NCI-H2081 (cell line): ENCODE measurements at regions not wholly inside any gene's neighbourhood (a gene's known extent, or its start where the extent isn't known, plus 50 kb on each side); places are given as distances from the start of the nearest gene placed in this dataset.
A peak's percentile ranks its signal among the peaks of the same experiment; 100 is the strongest.
"Not testable (repeated sequence)": the region's sequence is repeated elsewhere in the genome, so short reads cannot be mapped to it uniquely, and the experiment has no call there.

ENCODE experiments used
- DNase-seq, 2 experiments: peaks; one replicate each; lab custom pipeline; 2025; lab: John Stamatoyannopoulos, UW

GRCh38 chr2:16034151-16034974 is 94.0 kb downstream of the MYCN start:
- DNase-seq: no peak

GRCh38 chr2:16033032-16033293 is 92.6 kb downstream of the MYCN start:
- no peak for DNase-seq

DNA sequence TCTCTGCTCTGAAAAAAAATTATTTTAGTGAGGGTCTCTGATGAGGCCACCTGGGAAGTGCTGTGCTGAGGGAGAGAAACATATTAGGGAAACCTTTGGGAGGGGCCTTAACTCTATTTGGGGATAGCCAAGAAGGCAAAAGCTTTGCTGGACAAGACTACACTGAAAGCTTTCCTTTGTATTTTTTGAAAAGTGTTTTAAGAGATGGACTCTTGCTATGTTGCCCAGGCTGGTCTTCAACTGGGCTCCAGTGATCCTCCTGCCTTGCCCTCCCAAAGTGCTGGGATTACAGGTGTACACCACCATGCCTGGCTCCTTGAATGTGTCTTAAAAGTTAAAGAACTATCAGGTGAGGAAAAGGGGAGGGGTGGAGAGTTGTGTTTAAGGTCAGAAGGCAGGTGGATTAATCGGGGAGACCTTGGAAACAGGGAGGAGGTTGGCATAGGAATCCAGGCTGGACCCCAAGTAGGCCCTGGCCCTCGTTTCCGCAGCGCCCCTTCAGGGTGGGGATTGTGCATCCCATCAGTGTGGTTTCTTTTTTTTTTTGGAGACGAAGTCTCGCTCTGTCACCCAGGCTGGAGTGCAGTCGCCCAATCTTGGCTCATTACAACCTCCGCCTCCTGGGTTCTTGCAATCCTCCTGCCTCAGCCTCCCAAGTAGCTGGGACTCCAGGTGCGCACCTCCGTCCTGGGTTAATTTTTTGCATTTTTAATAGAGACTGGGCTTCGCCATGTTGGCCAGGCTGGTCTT is 92.1 kb downstream of the MYCN start:
- no peak for DNase-seq

GRCh38 chr2:16031848-16032159 is 91.5 kb downstream of the MYCN start:
- peak in 1 of 2 experiments; percentile 13 for DNase-seq

GRCh38 chr2:16031058-16031847 is 90.9 kb downstream of the MYCN start:
- no peak for DNase-seq

DNA sequence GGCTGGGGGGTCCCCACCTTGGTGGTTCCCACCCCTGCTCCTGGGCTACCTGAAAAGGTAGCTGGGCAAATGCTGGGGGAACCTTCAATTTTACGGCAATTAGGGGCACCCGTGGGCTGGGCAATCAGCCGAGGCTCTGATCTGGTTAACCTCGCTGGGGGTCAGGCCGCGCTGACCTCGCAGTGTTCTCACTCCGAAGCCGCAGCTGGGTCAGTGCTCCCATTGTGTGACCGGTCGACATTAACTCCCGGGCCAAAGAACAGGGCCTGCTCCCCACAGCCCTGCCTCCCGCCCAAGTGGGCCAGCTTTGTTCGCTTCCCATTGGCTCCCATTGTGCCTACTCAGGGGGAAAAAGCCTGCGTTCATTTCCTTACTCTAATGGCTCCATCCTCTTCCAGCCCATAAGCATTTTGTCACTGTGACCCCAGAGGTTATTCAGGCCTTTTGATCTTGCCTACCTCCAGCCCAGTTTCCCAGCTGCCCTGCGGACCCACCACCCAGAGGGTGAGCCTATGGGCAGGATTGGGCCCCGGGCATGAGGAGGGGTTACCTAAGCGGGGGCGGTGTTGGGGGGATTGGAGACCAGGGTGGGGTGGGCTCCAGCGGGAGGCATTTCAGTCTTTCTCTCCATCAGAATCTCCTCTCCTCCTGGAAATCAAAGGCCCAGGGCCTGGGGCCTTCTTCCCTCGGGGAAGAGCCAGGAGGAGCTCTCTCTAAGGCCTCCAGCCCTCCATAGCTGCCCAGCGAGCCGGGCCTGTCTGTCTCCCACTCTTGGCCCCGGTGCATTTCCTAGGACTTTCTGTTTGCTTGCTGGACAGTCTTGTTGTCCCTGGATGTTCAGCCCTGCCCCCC is 90.1 kb downstream of the MYCN start:
- no peak for DNase-seq

GRCh38 chr2:16028644-16029043 is 88.3 kb downstream of the MYCN start:
- DNase-seq: no peak

DNA sequence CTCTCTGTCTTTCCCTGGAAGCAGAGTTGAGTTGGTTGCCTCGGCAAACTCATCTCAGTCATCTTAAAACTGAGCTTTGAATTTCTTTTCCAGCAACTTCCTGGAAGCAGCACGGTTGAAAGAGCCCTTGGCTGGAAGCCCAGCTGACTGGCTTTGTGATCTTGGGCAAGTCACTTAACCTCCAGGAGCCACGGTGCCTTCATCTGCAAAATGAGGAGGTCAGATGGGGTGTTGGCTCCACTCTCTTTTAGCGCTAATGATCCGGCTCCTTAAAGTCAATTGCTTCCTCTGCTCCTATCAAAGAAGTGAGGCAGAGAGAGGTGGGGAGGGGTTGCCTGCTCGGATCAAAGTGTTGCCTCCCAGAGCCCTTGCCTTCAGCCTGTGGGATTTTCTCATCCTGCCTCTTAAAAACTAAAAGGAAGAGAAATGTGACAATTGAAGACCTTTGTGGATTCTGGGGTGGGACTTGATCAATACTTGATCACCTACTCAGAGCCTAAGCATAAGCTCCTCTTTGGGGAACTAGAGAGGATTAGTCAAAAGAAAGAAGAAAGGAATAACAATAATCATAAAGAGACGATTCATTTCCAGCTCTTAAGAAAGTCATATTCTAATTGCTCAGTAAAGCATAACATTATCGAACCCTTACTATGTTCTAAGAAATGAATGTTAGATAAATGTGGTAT is 86.6 kb downstream of the MYCN start:
- DNase-seq: no peak

DNA sequence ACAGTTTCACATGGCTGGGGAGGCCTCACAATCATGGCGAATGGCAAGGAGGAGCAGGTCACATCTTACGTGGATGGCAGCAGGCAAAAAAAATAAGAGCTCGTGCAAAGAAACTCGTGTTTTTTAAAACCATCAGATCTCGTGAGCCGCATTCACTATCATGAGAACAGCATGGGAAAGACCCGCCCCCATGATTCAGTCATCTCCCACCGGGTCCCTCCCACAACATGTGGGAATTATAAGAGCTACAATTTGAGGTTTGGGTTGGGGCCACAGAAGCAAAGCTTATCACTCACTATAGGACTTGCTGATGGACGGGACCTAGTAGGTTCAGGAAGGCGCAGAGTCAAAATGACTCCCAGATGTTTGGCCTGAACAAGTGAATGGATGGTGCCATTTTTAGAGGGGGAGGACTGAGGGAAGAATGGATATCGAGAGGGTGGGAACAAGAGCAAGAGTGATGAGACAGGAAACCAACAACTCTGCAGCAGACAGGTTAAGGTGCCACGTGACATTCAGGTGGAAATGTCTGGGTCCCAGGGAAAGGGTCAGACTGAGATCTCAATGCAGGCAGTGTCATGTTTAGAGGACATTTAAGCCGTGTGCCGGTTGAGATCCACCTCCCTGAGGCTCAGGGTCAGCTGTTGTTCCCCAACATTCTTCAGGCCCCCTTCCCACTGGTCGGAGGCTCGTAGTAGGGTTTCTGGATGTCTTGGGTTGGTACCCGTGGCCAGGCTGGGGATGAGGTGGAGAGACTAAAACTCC is 85.7 kb downstream of the MYCN start:
- DNase-seq: no peak

- DNase-seq: no peak
Measured at GRCh38 chr2:16025211-16025875, 85.0 kb downstream of the MYCN start.

DNA sequence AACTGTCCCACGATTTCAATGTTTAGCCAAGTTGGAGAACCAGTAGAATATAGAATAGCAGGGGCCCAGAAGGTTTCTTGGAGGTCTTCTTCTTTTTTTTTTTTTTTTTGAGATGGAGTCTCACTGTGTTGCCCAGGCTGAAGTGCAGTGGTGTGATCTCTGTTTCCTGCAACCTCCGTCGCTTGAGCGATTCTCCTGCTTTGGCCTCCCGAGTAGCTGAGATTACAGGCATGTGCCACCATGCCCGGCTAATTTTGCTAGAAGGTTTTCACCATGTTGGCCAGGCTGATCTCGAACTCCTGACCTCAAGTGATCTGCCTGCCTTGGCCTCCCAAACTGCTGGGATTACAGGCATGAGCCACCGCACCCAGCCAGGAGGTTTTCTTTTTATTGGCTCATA is 84.3 kb downstream of the MYCN start:
- DNase-seq: not testable (repeated sequence)

DNA sequence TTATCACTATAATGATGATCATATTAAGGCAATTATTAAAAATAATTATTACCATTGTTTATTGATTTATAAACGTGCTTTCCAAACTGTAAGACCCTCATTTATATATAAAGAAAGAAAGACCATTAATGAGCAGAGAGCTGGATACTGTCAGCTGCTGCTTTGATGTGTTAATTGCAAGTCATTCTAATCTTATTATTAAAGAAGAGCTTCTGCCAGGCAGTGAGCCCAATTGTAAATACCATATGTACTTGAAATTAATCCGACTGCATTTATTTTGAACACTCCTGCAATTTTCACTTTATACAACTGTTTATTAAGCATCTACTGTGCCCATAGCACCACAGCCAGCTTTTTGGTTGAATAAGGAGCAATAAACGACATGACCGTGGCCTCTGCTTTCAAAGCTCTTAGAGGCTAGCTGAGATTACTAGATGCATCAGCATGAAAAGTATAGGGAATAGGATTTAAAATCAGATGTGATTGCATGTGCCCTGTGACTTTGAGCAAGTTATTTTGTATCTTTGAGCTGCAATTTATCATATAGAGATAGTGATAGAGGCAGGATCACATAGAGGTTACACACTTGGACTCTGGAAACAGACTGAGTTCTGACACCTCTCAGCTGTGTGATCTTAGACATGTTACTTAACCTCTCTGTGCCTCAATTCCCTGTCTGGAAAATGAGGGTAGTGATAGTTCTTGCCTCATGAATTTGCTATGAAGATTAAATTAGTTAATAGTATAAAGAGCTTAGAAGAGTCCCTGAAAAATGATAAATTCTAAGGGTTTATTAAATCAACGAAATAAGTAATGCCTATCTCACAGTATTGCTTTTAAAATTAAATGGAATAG is 83.4 kb downstream of the MYCN start:
- DNase-seq: no peak

GRCh38 chr2:16022548-16023240 is 82.3 kb downstream of the MYCN start:
- DNase-seq: no peak

DNA sequence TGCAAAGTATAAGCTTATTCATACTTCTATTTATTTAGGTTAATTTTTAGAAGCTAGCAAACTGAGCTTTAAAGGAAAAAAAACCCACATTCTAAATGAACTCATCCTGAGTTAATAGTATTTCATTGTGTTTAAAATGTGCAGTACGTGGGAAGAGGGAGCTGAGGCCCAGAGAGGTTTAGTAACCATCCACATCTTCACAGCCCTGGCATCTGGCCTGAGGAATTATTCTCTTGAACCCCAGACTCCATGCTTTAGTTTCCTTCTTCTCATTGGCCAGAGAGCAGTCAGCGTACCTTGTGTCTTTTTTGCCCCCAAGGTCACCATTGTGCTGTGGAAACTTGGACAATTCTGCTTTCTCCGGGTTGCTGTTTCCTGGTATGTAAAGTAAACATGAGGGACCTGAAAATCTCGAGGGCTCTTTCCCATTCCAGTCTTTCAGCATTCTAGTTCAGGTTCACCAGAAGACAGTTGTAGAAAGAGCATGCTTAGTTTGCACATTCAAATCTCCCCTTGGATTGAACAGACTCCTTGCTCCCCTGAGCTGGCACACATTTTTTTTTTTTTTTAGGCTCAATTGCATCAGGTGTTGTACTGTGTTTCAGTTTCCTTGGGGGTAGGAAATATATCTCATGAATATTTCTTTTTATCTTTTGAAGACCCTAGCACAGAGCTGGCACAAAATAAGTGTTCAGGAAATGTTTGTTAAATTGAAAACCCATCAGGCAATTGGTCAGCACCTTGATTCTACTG is 81.4 kb downstream of the MYCN start:
- DNase-seq: no peak

DNA sequence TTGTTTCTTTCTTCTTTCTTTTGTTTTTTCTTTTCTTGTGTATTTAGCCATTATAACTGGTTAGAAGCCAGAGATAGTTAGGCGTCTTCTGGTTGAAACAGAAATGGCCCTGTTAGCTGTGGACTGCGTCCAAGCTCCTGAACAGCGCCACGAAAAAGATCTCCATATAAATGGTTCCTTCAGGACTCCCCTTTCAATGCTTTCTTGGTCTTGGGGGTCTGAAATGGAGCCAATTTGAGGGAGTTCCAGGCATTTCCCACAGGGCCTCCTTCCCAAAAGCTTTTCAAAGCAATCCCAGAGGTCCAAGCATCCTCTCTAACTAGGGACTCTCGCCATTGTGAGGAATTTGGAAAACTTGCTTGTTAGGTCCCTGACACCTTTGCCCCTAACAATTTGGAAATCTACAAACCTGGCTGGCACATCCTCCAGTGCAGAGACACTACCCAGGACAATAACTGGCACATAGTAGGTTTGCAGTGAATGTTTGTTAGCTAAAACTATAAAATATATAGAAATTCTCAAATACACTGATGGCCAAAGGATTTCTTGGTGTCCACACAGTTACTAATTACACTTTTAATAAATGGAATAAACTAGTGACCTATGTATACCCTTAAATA is 80.1 kb downstream of the MYCN start:
- no peak for DNase-seq

GRCh38 chr2:16019617-16020351 is 79.4 kb downstream of the MYCN start:
- DNase-seq: no peak

DNA sequence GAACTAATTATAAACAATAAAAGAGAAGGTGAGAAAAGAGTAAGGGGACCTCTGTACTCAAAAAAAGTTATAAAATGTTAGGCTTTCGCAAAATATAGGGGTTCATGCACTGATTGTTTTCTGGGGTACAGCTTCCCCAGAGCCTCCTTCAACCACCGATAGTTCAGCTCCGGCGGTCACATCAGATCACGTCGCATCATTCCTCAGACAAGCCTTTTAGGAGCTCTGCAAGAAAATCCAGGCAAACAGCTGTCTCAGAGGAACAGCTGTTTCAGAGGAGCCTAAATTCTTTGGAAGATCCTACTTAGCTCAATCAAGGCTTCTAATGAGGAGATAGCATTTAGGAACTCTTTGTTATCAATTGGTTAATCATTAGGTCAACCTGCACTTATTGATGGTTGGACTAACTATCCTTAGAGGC is 78.7 kb downstream of the MYCN start:
- DNase-seq: no peak
